ENCODE measurements at regions not wholly inside any gene's neighbourhood (a gene's known extent, or its start where the extent isn't known, plus 50 kb on each side); places are given as distances from the start of the nearest gene placed in this dataset.

DNA sequence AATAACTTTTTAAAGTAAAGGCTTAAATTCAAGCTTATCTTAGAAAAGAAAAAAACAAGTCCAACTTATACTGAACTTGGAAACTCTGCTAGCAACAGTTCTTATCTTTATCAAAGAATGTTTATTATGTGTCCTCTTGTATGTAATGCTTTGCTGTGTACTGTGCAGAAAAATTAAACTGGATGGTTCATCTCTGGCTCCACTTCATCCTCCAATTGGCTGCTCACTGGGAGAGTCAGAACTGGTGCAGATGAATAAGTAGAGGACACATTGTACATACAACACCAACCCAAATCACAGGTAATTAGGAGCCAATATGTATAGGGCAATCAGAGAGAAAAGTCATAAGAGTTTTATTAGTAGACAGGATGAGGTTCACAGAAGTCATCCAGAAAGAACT, 123.6 kb upstream of the NAP1L1 start:
- Histone ChIP-seq H3K27me3 (ENCODE audit: insufficient read depth) (no peaks in the 10 kb centered on the region), H3K9me3 (no peaks in the 10 kb centered on the region), H3F3A (replicated peaks; ENCODE audit: insufficient read depth) (no peaks in the 10 kb centered on the region), H3K4me3 (ENCODE audit: low read depth in 2 of 2, low read length in 1 of 2) (no peak overlapping the region), H3K79me2 (ENCODE audit: insufficient read depth) (no peaks in the 10 kb centered on the region), H3K4me2 (no peak overlapping the region), H3K9me2 (no peaks in the 10 kb centered on the region), H4K20me1 (ENCODE audit: insufficient read depth) (no peaks in the 10 kb centered on the region), H2AFZ (ENCODE audit: low read depth) (no peak overlapping the region), H3K36me3 (replicated peaks in 1 of 2; ENCODE audit: control insufficient read depth in 1 of 2, insufficient read depth in 2 of 2, low read length in 1 of 2) (no peaks in the 10 kb centered on the region), H3K27ac (ENCODE audit: low read depth in 2 of 2, low read length in 1 of 2) (no peak overlapping the region), H3K4me1 (ENCODE audit: control insufficient read depth in 1 of 2, insufficient read depth in 2 of 2, low read depth in 1 of 2, low read length in 1 of 2) (no peaks in the 10 kb centered on the region), H3K9ac (no peak overlapping the region)
- TF ChIP-seq, protein P1, sequence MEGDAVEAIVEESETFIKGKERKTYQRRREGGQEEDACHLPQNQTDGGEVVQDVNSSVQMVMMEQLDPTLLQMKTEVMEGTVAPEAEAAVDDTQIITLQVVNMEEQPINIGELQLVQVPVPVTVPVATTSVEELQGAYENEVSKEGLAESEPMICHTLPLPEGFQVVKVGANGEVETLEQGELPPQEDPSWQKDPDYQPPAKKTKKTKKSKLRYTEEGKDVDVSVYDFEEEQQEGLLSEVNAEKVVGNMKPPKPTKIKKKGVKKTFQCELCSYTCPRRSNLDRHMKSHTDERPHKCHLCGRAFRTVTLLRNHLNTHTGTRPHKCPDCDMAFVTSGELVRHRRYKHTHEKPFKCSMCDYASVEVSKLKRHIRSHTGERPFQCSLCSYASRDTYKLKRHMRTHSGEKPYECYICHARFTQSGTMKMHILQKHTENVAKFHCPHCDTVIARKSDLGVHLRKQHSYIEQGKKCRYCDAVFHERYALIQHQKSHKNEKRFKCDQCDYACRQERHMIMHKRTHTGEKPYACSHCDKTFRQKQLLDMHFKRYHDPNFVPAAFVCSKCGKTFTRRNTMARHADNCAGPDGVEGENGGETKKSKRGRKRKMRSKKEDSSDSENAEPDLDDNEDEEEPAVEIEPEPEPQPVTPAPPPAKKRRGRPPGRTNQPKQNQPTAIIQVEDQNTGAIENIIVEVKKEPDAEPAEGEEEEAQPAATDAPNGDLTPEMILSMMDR (IDR thresholded peaks at IDR 0.05), result no peak
- TF ChIP-seq FOXM1 (IDR thresholded peaks at IDR 0.05; ENCODE audit: low read depth) (no peak), RXRA (IDR thresholded peaks at IDR 0.05; ENCODE audit: borderline replicate concordance, low read depth) (no peak), MAX (IDR thresholded peaks at IDR 0.05; ENCODE audit: low read depth) (no peak), RCOR1 (IDR thresholded peaks at IDR 0.05; ENCODE audit: low read length) (no peak), TEAD4 (IDR thresholded peaks at IDR 0.05; ENCODE audit: borderline replicate concordance, insufficient read depth) (no peak), USF2 (IDR thresholded peaks at IDR 0.05; ENCODE audit: borderline replicate concordance, low read depth, low read length) (no peak), IRF3 (IDR thresholded peaks at IDR 0.05; ENCODE audit: low read depth, low read length) (no peak), POLR2AphosphoS5 (IDR thresholded peaks at IDR 0.05; ENCODE audit: low read depth, low read length) (no peak)
- ChIA-PET CTCF (no interaction called here), POLR2A (interaction anchor here (1.1 kb wide), 1 partner anchor 30 kb away, joined by 3 read pairs; no protein-coding TSS in a partner anchor)
- DNase-seq, result no peak

- no peak overlapping the region for H3K9ac ChIP-seq
- no peak overlapping the region for H2AFZ ChIP-seq (ENCODE audit: low read depth)
- no peak for DNase-seq
- H3K27ac ChIP-seq (ENCODE audit: low read depth in 2 of 2, low read length in 1 of 2), result no peak overlapping the region
- no peak for TF ChIP-seq EP300 (IDR thresholded peaks at IDR 0.05; ENCODE audit: borderline replicate concordance in 1 of 2, low read depth in 1 of 2, low read length in 1 of 2)
- no peak for TF ChIP-seq USF2 (IDR thresholded peaks at IDR 0.05; ENCODE audit: borderline replicate concordance, low read depth, low read length)
- no peaks in the 10 kb centered on the region for H3K9me2 ChIP-seq
- no peaks in the 10 kb centered on the region for H4K20me1 ChIP-seq (ENCODE audit: insufficient read depth)
- H3F3A ChIP-seq (replicated peaks; ENCODE audit: insufficient read depth), result no peaks in the 10 kb centered on the region
- ChIA-PET POLR2A (no interaction called here), CTCF (no interaction called here)
- no peak overlapping the region for H3K4me2 ChIP-seq
- H3K36me3 ChIP-seq (replicated peaks in 1 of 2; ENCODE audit: control insufficient read depth in 1 of 2, insufficient read depth in 2 of 2, low read length in 1 of 2), result no peaks in the 10 kb centered on the region
- WGBS (ENCODE audit: low lambda C conversion rate), result 62% methylated on average over 5 of the region's 5 CpGs
- H3K27me3 ChIP-seq (ENCODE audit: insufficient read depth), result no peaks in the 10 kb centered on the region
- peaks cover 6% of the 10 kb centered on the region; the same call in 1 of the 2 replicates for H3K9me3 ChIP-seq
- H3K79me2 ChIP-seq (ENCODE audit: insufficient read depth), result no peaks in the 10 kb centered on the region
- H3K4me1 ChIP-seq (ENCODE audit: control insufficient read depth in 1 of 2, insufficient read depth in 2 of 2, low read depth in 1 of 2, low read length in 1 of 2), result no peaks in the 10 kb centered on the region
- no peak overlapping the region for H3K4me3 ChIP-seq (ENCODE audit: low read depth in 2 of 2, low read length in 1 of 2)
Observed at GRCh38 chr12:76206677-76207072, 122.2 kb upstream of the NAP1L1 start.
